ENCODE measurements at regions not wholly inside any gene's neighbourhood (a gene's known extent, or its start where the extent isn't known, plus 50 kb on each side); places are given as distances from the start of the nearest gene placed in this dataset.

DNA sequence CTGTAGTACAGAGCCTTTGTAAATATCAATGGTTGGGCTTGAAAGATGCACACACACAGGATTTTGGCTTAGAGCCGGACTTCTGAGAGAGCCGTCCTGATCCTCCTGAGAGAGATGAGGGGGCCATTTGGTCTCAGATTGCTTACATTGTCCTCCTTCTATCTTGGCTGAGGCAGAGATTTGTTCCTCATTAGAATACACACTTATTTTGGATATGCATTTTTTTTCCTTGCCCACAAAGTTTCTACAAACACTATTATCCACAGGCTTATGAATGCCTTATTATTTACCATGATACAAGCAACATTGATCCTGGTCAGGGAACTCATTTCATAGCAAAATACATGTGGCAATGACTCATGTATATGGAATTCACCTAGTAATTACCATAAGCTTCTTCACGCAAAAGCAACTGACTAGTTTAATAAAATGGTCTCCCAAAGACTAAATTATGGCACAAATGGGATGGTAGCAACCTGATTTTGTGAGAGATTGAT is 175.3 kb downstream of the MDFIC start:
- TF ChIP-seq, protein P1, sequence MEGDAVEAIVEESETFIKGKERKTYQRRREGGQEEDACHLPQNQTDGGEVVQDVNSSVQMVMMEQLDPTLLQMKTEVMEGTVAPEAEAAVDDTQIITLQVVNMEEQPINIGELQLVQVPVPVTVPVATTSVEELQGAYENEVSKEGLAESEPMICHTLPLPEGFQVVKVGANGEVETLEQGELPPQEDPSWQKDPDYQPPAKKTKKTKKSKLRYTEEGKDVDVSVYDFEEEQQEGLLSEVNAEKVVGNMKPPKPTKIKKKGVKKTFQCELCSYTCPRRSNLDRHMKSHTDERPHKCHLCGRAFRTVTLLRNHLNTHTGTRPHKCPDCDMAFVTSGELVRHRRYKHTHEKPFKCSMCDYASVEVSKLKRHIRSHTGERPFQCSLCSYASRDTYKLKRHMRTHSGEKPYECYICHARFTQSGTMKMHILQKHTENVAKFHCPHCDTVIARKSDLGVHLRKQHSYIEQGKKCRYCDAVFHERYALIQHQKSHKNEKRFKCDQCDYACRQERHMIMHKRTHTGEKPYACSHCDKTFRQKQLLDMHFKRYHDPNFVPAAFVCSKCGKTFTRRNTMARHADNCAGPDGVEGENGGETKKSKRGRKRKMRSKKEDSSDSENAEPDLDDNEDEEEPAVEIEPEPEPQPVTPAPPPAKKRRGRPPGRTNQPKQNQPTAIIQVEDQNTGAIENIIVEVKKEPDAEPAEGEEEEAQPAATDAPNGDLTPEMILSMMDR (IDR thresholded peaks at IDR 0.05): no peak
- no peak for TF ChIP-seq EZH2 (IDR thresholded peaks at IDR 0.05; ENCODE audit: borderline replicate concordance, insufficient read depth, low read depth, low read length, poor library complexity, severe bottlenecking)
